ENCODE measurements at regions not wholly inside any gene's neighbourhood (a gene's known extent, or its start where the extent isn't known, plus 50 kb on each side); places are given as distances from the start of the nearest gene placed in this dataset.
A peak's percentile ranks its signal among the peaks of the same experiment; 100 is the strongest.

DNA sequence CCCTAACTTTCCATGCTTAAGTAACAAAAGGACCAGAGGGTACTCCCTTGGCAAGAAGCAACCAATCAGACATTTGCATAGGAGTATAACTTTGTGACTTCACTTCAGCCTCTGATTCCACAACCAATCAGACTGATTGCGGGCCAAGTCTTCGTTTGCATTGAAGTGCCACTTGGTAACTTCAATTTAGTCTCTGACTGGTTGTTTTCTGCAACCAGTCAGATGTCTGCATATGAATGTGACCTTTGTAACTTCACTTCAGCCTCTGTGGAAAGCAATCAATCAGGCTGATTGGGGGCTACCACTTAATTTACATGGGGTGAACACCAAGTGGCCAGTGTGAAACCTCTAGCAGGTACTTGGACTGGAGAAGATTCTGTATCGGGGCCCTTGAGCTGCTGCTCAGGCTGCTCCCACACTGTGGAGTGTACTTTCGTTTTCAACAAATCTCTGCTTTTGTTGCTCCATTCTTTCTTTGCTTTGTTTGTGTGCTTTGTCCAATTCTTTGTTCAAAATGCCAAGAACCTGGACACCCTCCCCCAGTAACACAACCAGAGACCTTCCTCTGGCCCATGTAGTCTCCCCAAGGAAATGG is 241.5 kb downstream of the ACKR3 start:
- peaks cover 0 to 44% (median 27%) of the 10 kb centered on the region in 7 donors for H3K9me3 Mint-ChIP-seq
- no peak overlapping the region for H3K27ac Mint-ChIP-seq
- ATAC-seq (ENCODE audit: low read depth in 2 of 2) (no peak), DNase-seq (no peak)
- no peaks in the 10 kb centered on the region for H3K27me3 Mint-ChIP-seq
- no peak overlapping the region for H3K4me3 Mint-ChIP-seq
- no peaks in the 10 kb centered on the region for H3K4me1 Mint-ChIP-seq
- peaks cover 0 to 12% of the 10 kb centered on the region in 2 donors for H3K36me3 Mint-ChIP-seq

DNA sequence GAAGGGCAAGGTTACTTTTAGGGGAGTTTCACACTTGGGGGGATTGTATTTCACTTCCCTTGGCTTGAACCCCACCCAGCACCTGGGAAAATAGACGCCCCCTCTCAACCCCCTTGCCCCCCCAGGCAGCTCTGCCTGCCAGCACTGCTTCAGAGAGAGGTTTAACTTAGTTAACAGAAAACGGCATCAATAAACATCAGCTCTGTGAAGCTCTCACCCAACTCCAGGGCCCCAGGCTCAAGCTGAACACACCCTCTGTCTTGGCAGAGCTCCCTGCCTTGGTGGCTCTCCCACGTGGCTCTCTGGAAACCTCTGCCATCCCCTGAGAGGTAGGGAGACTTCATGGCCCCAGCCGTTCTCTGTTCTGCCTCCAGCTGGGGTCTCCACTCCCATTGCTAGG is 244.1 kb downstream of the ACKR3 start:
- ATAC-seq (ENCODE audit: low read depth in 2 of 2) (no peak), DNase-seq (no peak)
- Mint-ChIP-seq H3K4me3 (no peak overlapping the region), H3K9me3 (peaks cover 0 to 27% (median 14%) of the 10 kb centered on the region in 7 donors), H3K4me1 (peaks cover 0 to 4% (median 0%) of the 10 kb centered on the region in 3 donors), H3K27me3 (peaks cover 0 to 9% (median 0%) of the 10 kb centered on the region in 3 donors), H3K27ac (no peak overlapping the region), H3K36me3 (peaks cover 0 to 6% of the 10 kb centered on the region in 2 donors)

DNA sequence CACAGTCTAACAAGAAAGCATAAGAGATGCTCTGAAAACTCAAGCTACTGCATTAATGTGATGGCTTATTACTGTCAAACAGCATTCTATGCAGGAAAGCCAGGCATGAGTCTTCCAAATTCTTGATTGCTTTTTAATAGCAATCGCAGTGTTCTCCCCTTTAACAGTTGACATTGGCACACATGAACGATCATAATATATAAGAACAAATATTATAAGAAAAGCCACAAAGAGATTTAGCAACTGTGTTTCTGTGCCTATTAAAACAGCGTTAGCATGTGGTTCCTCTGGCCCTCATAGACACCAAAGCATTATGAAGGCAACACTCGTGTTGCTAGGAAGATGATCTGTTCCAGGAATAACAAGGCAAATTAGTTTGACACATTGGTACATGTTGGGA is 245.0 kb downstream of the ACKR3 start:
- Mint-ChIP-seq H3K9me3 (peaks cover 2 to 19% (median 9%) of the 10 kb centered on the region in 7 donors), H3K27me3 (peaks cover 0 to 9% (median 0%) of the 10 kb centered on the region in 3 donors), H3K4me1 (peaks cover 0 to 4% (median 0%) of the 10 kb centered on the region in 3 donors), H3K27ac (no peak overlapping the region), H3K4me3 (no peak overlapping the region), H3K36me3 (peaks cover 0 to 6% of the 10 kb centered on the region in 2 donors)
- no peak for DNase-seq
- ATAC-seq (ENCODE audit: low read depth in 2 of 2) = no peak

DNA sequence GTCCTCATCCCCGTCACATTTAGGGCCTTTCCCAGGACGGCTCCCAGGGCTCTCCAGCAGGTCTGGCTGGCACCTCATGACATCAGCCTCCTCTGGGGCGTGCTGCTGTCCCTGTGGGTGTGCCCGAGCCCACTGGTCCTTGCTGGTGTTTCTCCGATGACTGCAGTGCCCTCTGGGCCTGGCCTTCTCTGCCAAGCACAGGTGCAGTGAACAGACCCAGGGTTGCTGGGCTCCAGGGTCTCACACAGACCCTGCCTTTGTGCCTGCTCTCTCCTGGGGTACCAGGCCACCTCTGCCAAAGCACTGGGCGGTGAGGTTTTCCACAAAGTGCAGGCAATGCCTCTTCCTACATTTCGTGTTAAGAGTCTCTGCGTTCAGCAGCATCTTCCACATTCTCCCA is 246.1 kb downstream of the ACKR3 start:
- Mint-ChIP-seq H3K4me1 (peaks cover 0 to 4% (median 0%) of the 10 kb centered on the region in 3 donors), H3K27ac (no peak overlapping the region), H3K9me3 (peaks cover 0 to 11% (median 4%) of the 10 kb centered on the region in 7 donors), H3K36me3 (peaks cover 0 to 1% of the 10 kb centered on the region in 2 donors), H3K27me3 (peaks cover 0 to 10% (median 0%) of the 10 kb centered on the region in 3 donors), H3K4me3 (no peak overlapping the region)
- no peak for DNase-seq
- no peak for ATAC-seq (ENCODE audit: low read depth in 2 of 2)

GRCh38 chr2:236816197-236817170 is 246.9 kb downstream of the ACKR3 start:
- H3K4me3 Mint-ChIP-seq = no peak overlapping the region
- peaks cover 0 to 6% of the 10 kb centered on the region in 2 donors for H3K36me3 Mint-ChIP-seq
- ATAC-seq (ENCODE audit: low read depth in 2 of 2) (no peak), DNase-seq (no peak)
- peaks cover 0 to 4% (median 0%) of the 10 kb centered on the region in 3 donors for H3K4me1 Mint-ChIP-seq
- peaks cover 0 to 11% (median 3%) of the 10 kb centered on the region in 7 donors for H3K9me3 Mint-ChIP-seq
- H3K27ac Mint-ChIP-seq = peak overlapping the region in 2 of 6 donors; percentile 44 to 56
- H3K27me3 Mint-ChIP-seq = peaks cover 0 to 16% (median 0%) of the 10 kb centered on the region in 3 donors

- Mint-ChIP-seq H3K27me3 (peaks cover 0 to 16% (median 0%) of the 10 kb centered on the region in 3 donors), H3K9me3 (peaks cover 0 to 16% (median 5%) of the 10 kb centered on the region in 7 donors), H3K36me3 (peaks cover 0 to 6% of the 10 kb centered on the region in 2 donors), H3K4me3 (no peak overlapping the region), H3K27ac (no peak overlapping the region), H3K4me1 (peaks cover 0 to 4% (median 0%) of the 10 kb centered on the region in 3 donors)
- ATAC-seq (ENCODE audit: low read depth in 2 of 2) = no peak
- no peak for DNase-seq
Measured at GRCh38 chr2:236818281-236819045, 248.8 kb downstream of the ACKR3 start.

- H3K36me3 Mint-ChIP-seq = peaks cover 0 to 6% of the 10 kb centered on the region in 2 donors
- no peak for ATAC-seq (ENCODE audit: low read depth in 2 of 2)
- peaks cover 0 to 4% (median 0%) of the 10 kb centered on the region in 3 donors for H3K4me1 Mint-ChIP-seq
- peaks cover 0 to 16% (median 5%) of the 10 kb centered on the region in 7 donors for H3K9me3 Mint-ChIP-seq
- peaks cover 0 to 16% (median 0%) of the 10 kb centered on the region in 3 donors for H3K27me3 Mint-ChIP-seq
- no peak overlapping the region for H3K4me3 Mint-ChIP-seq
- DNase-seq = no peak
- no peak overlapping the region for H3K27ac Mint-ChIP-seq
Measured at GRCh38 chr2:236819275-236820002, 249.8 kb downstream of the ACKR3 start.

DNA sequence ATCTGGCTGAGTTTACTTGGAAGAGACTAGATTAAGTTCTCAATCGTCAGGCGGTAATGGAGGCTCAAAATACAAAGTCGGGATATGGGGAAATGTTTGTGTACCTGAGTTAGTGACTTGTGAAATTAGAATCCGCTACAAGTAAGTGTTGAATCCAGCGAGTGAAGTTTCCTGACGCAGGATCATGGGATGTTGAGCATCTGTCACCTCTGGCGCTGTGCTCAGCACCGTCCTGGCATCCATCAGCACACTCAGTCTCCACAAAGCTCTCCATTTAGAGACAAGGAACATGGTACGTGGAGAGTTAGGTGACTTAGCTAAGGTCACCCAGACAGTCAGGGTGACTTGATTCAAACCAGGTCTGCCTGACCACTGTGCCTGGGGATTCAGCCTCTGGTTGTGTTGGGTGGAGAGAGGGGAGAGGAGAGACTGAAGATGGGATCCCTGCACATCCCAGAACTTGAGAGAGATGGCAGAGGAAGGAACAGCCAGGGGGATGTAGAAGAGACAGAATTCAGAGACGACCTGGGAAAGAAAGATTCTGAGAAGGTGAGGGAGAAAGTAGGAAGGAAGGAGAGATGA is 251.2 kb downstream of the ACKR3 start:
- no peak for ATAC-seq (ENCODE audit: low read depth in 2 of 2)
- H3K27me3 Mint-ChIP-seq = peaks cover 0 to 16% (median 0%) of the 10 kb centered on the region in 3 donors
- peaks cover 0 to 16% (median 5%) of the 10 kb centered on the region in 7 donors for H3K9me3 Mint-ChIP-seq
- H3K4me3 Mint-ChIP-seq = no peak overlapping the region
- no peak for DNase-seq
- peaks cover 0 to 4% (median 0%) of the 10 kb centered on the region in 3 donors for H3K4me1 Mint-ChIP-seq
- H3K36me3 Mint-ChIP-seq = peaks cover 0 to 6% of the 10 kb centered on the region in 2 donors
- H3K27ac Mint-ChIP-seq = peak overlapping the region in 1 of 6 donors; percentile 30

DNA sequence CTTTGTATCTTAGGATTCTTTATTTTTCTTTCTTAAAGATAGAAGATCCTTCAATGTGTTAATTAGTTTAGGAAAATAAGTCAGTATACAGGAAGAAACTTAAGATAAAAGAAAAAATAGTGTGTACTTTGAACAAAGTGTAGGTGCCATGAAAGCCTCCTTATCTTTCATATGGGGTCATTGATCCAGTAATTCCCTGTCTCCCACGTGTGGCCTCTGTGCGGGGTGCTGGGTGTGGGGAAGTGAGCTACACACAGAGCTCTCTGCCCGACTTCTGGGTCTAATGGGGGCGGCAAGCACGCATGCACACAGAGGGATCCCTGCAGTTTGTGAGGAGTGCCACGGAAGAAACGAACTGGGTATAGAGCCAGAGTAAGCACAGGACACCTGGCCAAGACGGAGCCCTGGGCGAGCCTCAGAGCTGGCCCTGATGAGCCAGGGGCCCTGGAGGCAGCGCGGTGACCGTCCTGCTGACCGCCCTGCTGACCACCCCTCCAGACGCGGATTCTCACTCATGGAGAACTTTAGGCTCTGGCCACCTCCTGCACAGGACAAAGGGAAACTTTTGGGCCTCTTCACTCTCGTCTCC is 253.5 kb downstream of the ACKR3 start:
- ATAC-seq (ENCODE audit: low read depth in 2 of 2) (no peak), DNase-seq (no peak)
- Mint-ChIP-seq H3K27ac (no peak overlapping the region), H3K4me3 (no peak overlapping the region), H3K36me3 (peaks cover 0 to 6% of the 10 kb centered on the region in 2 donors), H3K9me3 (peaks cover 0 to 16% (median 5%) of the 10 kb centered on the region in 7 donors), H3K27me3 (peaks cover 0 to 8% (median 0%) of the 10 kb centered on the region in 3 donors), H3K4me1 (no peaks in the 10 kb centered on the region)

DNA sequence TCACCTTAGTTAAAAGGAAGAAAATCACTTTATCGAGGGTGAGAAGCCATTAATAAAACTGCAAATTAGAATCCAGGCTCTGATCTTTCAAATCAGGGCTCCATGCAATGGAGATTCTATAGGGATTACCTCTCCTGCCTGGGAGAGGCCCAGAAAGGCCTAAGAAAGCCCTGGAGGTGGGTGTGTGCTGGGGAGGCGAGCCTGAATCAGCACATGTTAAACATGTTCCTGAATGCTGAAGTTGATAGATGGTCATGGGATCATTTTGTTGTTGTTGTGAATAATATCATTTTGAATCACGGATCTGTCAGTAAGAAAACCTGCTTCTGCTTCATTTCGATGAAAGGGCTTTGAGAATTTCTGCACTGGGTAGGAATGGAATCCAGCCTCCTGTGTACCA is 254.3 kb downstream of the ACKR3 start:
- peaks cover 0 to 6% of the 10 kb centered on the region in 2 donors for H3K36me3 Mint-ChIP-seq
- ATAC-seq (ENCODE audit: low read depth in 2 of 2) (no peak), DNase-seq (no peak)
- H3K27ac Mint-ChIP-seq = no peak overlapping the region
- no peaks in the 10 kb centered on the region for H3K4me1 Mint-ChIP-seq
- H3K4me3 Mint-ChIP-seq = no peak overlapping the region
- H3K27me3 Mint-ChIP-seq = peaks cover 0 to 7% (median 0%) of the 10 kb centered on the region in 3 donors
- peaks cover 0 to 16% (median 5%) of the 10 kb centered on the region in 7 donors for H3K9me3 Mint-ChIP-seq

DNA sequence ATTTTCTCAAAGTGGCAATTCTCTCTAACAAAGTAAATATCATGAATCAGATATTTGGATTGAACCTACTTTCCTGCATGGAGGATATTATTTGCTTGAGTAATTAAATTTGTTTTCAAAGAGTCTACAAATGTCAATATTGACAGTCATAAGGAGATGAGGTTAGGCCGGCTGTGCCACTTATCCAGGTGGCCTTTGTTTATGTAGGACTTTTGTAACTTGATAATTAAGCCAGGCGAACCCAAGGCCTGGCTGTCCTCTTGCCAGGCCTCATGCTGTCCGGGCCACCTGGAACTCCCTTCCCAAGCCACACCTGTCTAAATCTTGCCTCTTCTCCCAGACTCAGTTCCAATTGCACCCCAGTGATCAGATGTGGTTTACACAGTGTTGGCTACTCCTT is 255.2 kb downstream of the ACKR3 start:
- no peak overlapping the region for H3K27ac Mint-ChIP-seq
- H3K27me3 Mint-ChIP-seq = peaks cover 0 to 7% (median 0%) of the 10 kb centered on the region in 3 donors
- H3K9me3 Mint-ChIP-seq = peaks cover 0 to 16% (median 5%) of the 10 kb centered on the region in 7 donors
- ATAC-seq (ENCODE audit: low read depth in 2 of 2) (no peak), DNase-seq (no peak)
- H3K4me1 Mint-ChIP-seq = no peaks in the 10 kb centered on the region
- peaks cover 0 to 6% of the 10 kb centered on the region in 2 donors for H3K36me3 Mint-ChIP-seq
- no peak overlapping the region for H3K4me3 Mint-ChIP-seq

GRCh38 chr2:236825989-236826510 is 256.4 kb downstream of the ACKR3 start:
- H3K4me3 Mint-ChIP-seq = peak overlapping the region in 1 of 8 donors; percentile 53
- H3K9me3 Mint-ChIP-seq = peaks cover 0 to 12% (median 2%) of the 10 kb centered on the region in 7 donors
- H3K27ac Mint-ChIP-seq = no peak overlapping the region
- H3K36me3 Mint-ChIP-seq = peaks cover 0 to 1% of the 10 kb centered on the region in 2 donors
- DNase-seq (no peak), ATAC-seq (ENCODE audit: low read depth in 2 of 2) (no peak)
- H3K4me1 Mint-ChIP-seq = no peaks in the 10 kb centered on the region
- peaks cover 0 to 12% (median 0%) of the 10 kb centered on the region in 3 donors for H3K27me3 Mint-ChIP-seq

All from naive B cell (primary cell).